K562 (cell line): ENCODE measurements at regions not wholly inside any gene's neighbourhood (a gene's known extent, or its start where the extent isn't known, plus 50 kb on each side); places are given as distances from the start of the nearest gene placed in this dataset.

ENCODE experiments used
- ATAC-seq: fragments of 200-7000 bp; cut with Tn5 transposase; 3 replicates; pipeline ENCODE4 v1.9.1; 2020; ENCODE audit warnings: moderate library complexity
- BruUV-seq: library from RNA; stranded (reverse); fragments of 400-500 nt; replicated peaks from 2 replicates; lab custom pipeline; 2021; lab: Mats Ljungman, UMichigan
- CTCF ChIA-PET: fragments of 300-600 bp; formaldehyde crosslinking; extraction: SDS; loops from one replicate; lab custom pipeline; 2021; ENCODE audit warnings: low intra/inter-chr PET ratio; lab: Yijun Ruan, JAX
- POLR2A ChIA-PET: fragments of 300-600, 350-650 bp; sonication (Branson Sonifier 250); formaldehyde crosslinking; extraction: SDS; loops from one replicate; lab custom pipeline; 2021; ENCODE audit warnings: antibody characterized with exemption, inconsistent platforms; lab: Yijun Ruan, JAX
- DNase-seq, 4 experiments: peaks; one replicate each; pipeline versions ENCODE4 v3.0.0 to v3.0.0-alpha.2; 2011 to 2018; ENCODE audit warnings: low spot score in 3 of 4, mixed read lengths in 3 of 4; ENCODE audit errors: extremely low read depth in 1 of 4
- FAIRE-seq: peaks from 2 replicates; lab custom pipeline; 2011; peaks lifted over from hg19 to GRCh38; lab: Jason Lieb, UNC
- H2AFZ ChIP-seq: 2 replicates; pipeline ENCODE4 v1.6.0; 2011; ENCODE audit warnings: low read depth, low read length, control low read depth, inconsistent platforms
- H3K27ac ChIP-seq: fragments of 200-600 bp; 3 replicates; pipeline ENCODE4 v1.8.0; 2011; ENCODE audit warnings: low read depth, mild to moderate bottlenecking, control low read depth, inconsistent platforms, low read length, moderate library complexity, mixed read lengths; ENCODE audit errors: extremely low read depth
- H3K27me3 ChIP-seq, 2 experiments: fragments of 300-600 bp in 1 of 2; 2 replicates in 1 of 2; 3 replicates in 1 of 2; pipeline versions ENCODE4 v1.6.0 to v1.8.0; 2011; ENCODE audit warnings: inconsistent platforms in 2 of 2, low read length in 2 of 2, mild to moderate bottlenecking in 1 of 2, mixed read lengths in 1 of 2, moderate library complexity in 1 of 2; ENCODE audit not compliant: control insufficient read depth in 2 of 2, insufficient read depth in 2 of 2
- H3K36me3 ChIP-seq: fragments of 300-600 bp; 3 replicates; pipeline ENCODE4 v1.8.0; 2011; ENCODE audit warnings: mild to moderate bottlenecking, low read length, inconsistent platforms; ENCODE audit not compliant: control insufficient read depth, insufficient read depth
- H3K4me1 ChIP-seq, 2 experiments: fragments of 200-600 bp in 1 of 2; replicated peaks in 1 of 2; 2 replicates in 1 of 2; 3 replicates in 1 of 2; pipeline versions ENCODE4 v1.5.1 to v1.8.0; 2011; ENCODE audit warnings: inconsistent platforms in 2 of 2, low read length in 2 of 2, mild to moderate bottlenecking in 1 of 2, mixed read lengths in 1 of 2, moderate library complexity in 1 of 2; ENCODE audit not compliant: control insufficient read depth in 2 of 2, insufficient read depth in 2 of 2
- H3K4me2 ChIP-seq: 2 replicates; pipeline ENCODE4 v1.6.1; 2011; ENCODE audit warnings: low read length, control low read depth, inconsistent platforms, mixed read lengths; ENCODE audit not compliant: insufficient read depth
- H3K4me3 ChIP-seq: fragments of 200-600 bp; sonication (generic), shearing (Covaris generic); 2 replicates; pipeline ENCODE4 v1.5.1; 2016; ENCODE audit warnings: control low read depth, inconsistent platforms
- H3K79me2 ChIP-seq: fragments of 200-600 bp; 3 replicates; pipeline ENCODE4 v1.8.0; 2011; ENCODE audit warnings: low read length, inconsistent platforms; ENCODE audit not compliant: control insufficient read depth, insufficient read depth
- H3K9ac ChIP-seq, 2 experiments: 2 replicates each; pipeline versions ENCODE4 v1.6.0 to v1.6.1; 2011; ENCODE audit warnings: low read depth in 2 of 2, low read length in 2 of 2, control low read depth in 1 of 2, inconsistent platforms in 1 of 2, mild to moderate bottlenecking in 1 of 2, mixed read lengths in 1 of 2; ENCODE audit not compliant: insufficient read depth in 1 of 2
- H3K9me1 ChIP-seq: one replicate; pipeline ENCODE4 v1.6.0; 2011; ENCODE audit warnings: inconsistent platforms, mild to moderate bottlenecking, low read length, moderate library complexity; ENCODE audit not compliant: control insufficient read depth, insufficient read depth
- H3K9me3 ChIP-seq: replicated peaks from 2 replicates; pipeline ENCODE4 v1.5.1; 2011; ENCODE audit warnings: low read depth, low read length, inconsistent platforms; ENCODE audit not compliant: control insufficient read depth, insufficient read depth
- H4K20me1 ChIP-seq: replicated peaks from 2 replicates; pipeline ENCODE4 v1.6.1; 2011; ENCODE audit warnings: low read length, inconsistent platforms, mixed read lengths; ENCODE audit not compliant: control insufficient read depth, insufficient read depth
- DLX4 ChIP-seq: fragments of 250-450 bp; sonication (Bioruptor Pico); IDR thresholded peaks from 2 replicates; pipeline ENCODE4 v1.6.1; 2021; ENCODE audit warnings: mild to moderate bottlenecking
- E2F6 ChIP-seq, 2 experiments: IDR thresholded peaks; 2 replicates each; pipeline ENCODE4 v1.6.1; 2011; ENCODE audit warnings: borderline replicate concordance in 1 of 2, control low read depth in 1 of 2, low read depth in 1 of 2, low read length in 1 of 2, mild to moderate bottlenecking in 1 of 2, mixed read lengths in 1 of 2, moderate library complexity in 1 of 2; ENCODE audit not compliant: insufficient read depth in 1 of 2, insufficient read length in 1 of 2, poor library complexity in 1 of 2, severe bottlenecking in 1 of 2; ENCODE audit errors: extremely low read depth in 1 of 2
- FOXA3 ChIP-seq, 2 experiments: fragments of 450-650 bp in 1 of 2; sonication (generic) in 1 of 2; formaldehyde crosslinking; IDR thresholded peaks in 1 of 2; conservative IDR thresholded peaks in 1 of 2; 2 replicates each; pipeline versions ENCODE4 v1.4.0 to v1.8.0; 2020 to 2022; ENCODE audit warnings: mild to moderate bottlenecking in 2 of 2, missing genetic modification reagents in 1 of 2
- FOXJ3 ChIP-seq: sonication (generic); formaldehyde crosslinking; IDR thresholded peaks from 2 replicates; pipeline ENCODE4 v1.4.0; 2020; ENCODE audit warnings: mild to moderate bottlenecking, missing genetic modification reagents
- HCFC1 ChIP-seq: IDR thresholded peaks from 2 replicates; pipeline ENCODE4 v1.6.1; 2012; ENCODE audit warnings: low read depth, low read length, improper control_type of control experiment
- PHB ChIP-seq: fragments of 250-450 bp; sonication (Bioruptor Pico); IDR thresholded peaks from 2 replicates; pipeline ENCODE4 v1.5.0; 2021
- POLR2B ChIP-seq: fragments of 450-650 bp; IDR thresholded peaks from 2 replicates; pipeline ENCODE4 v1.6.1; 2018; ENCODE audit warnings: low read depth; ENCODE audit not compliant: partially characterized antibody
- PTTG1 ChIP-seq: fragments of 450-650 bp; IDR thresholded peaks from 2 replicates; pipeline ENCODE4 v1.6.1; 2016; ENCODE audit warnings: low read depth, mild to moderate bottlenecking, missing genetic modification characterization, missing compliant biosample characterization
- RAD51 ChIP-seq: fragments of 450-650 bp; IDR thresholded peaks from 2 replicates; pipeline ENCODE4 v1.7.1; 2016; ENCODE audit warnings: low read depth, mild to moderate bottlenecking, borderline replicate concordance
- SFPQ ChIP-seq: fragments of 200-400 bp; formaldehyde crosslinking; IDR thresholded peaks from 2 replicates; pipeline ENCODE4 v1.6.1; 2017; ENCODE audit warnings: mild to moderate bottlenecking, low read depth, low read length, moderate library complexity
- TGIF2 ChIP-seq: sonication (generic); formaldehyde crosslinking; IDR thresholded peaks from 2 replicates; pipeline ENCODE4 v1.8.1; 2022; ENCODE audit warnings: mild to moderate bottlenecking, missing genetic modification reagents, moderate library complexity
- ZKSCAN1 ChIP-seq: fragments of 150-350 bp; IDR thresholded peaks from 2 replicates; pipeline ENCODE4 v1.6.1; 2016; ENCODE audit warnings: low read depth, low read length
- ZNF57 ChIP-seq: fragments of 450-650 bp; formaldehyde crosslinking; IDR thresholded peaks from 2 replicates; pipeline ENCODE4 v1.4.0; 2020; ENCODE audit warnings: mild to moderate bottlenecking, moderate library complexity
- WGBS: fragments of 100-300 bp; shearing (Covaris generic); methylation state at CpG from one replicate; pipeline ENCODE4 v1.1.6; 2016; ENCODE audit warnings: low coverage, mixed read lengths; ENCODE audit not compliant: insufficient coverage; ENCODE audit errors: missing lambda C conversion rate; 5-methylcytosine and 5-hydroxymethylcytosine counted together
- in situ Hi-C: fragments of 300-500 bp; cut with MboI; formaldehyde crosslinking; loops from 4 replicates; pipeline ENCODE4 v1.15.0; 2018; ENCODE audit warnings: inconsistent platforms, mixed read lengths
- intact Hi-C: fragments of 100-400 bp; cut with micrococcal nuclease; formaldehyde crosslinking; loops from 2 replicates; pipeline ENCODE4 v1.14.2; 2022
- TF ChIP-seq, protein P1 (sequence below): sonication (generic); formaldehyde crosslinking; IDR thresholded peaks from 2 replicates; pipeline ENCODE4 v1.8.0; 2022; ENCODE audit warnings: mild to moderate bottlenecking, low read depth, missing genetic modification reagents
- TF ChIP-seq, protein P2 (sequence below): fragments of 250-450 bp; sonication (Bioruptor Pico); IDR thresholded peaks from 2 replicates; pipeline ENCODE4 v1.8.0; 2021; ENCODE audit warnings: mild to moderate bottlenecking, moderate library complexity

DNA sequence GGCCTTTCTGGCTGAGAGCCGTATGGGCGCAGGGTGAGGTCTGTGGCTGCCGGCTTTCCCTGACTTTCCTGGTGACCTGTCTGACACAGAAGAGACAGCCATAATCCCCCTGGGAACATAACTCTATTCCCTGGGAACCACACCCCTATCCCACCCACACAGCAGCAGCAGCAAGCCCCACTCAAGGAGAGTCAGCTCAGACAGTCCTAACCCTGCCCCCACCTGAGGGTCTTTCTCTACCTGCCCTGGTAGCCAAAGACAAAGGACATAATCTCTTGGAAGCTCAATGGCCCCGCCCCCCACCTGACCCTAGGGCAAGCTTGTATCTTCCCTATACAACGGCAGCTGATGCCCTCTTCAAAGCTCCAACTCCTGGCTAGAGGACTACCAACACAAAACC, 74.6 kb downstream of the PABPC4L start:
- Histone ChIP-seq H4K20me1 (no peaks in the 10 kb centered on the region), H3K9me3 (no peaks in the 10 kb centered on the region), H3K79me2 (no peaks in the 10 kb centered on the region), H2AFZ (no peak overlapping the region), H3K4me1 (no peaks in the 10 kb centered on the region)
- CTCF ChIA-PET: no interaction called here
- ATAC-seq: no peak
- TF ChIP-seq POLR2B (no peak), DLX4 (CRISPR knock-in tag) (no peak), E2F6 (IDR thresholded peaks at IDR 0.05; ENCODE audit: borderline replicate concordance in 1 of 2, extremely low read depth in 1 of 2, insufficient read depth in 1 of 2, insufficient read length in 1 of 2, low read depth in 1 of 2, low read length in 1 of 2, poor library complexity in 1 of 2, severe bottlenecking in 1 of 2) (no peak), ZNF57 (no peak), RAD51 (no peak), ZKSCAN1 (no peak), TGIF2 (CRISPR knock-in tag) (no peak), HCFC1 (no peak), FOXJ3 (CRISPR knock-in tag) (no peak), PHB (no peak), FOXA3 (CRISPR knock-in tag; conservative IDR thresholded peaks at IDR 0.05 in 1 of 2, IDR thresholded peaks at IDR 0.05 in 1 of 2) (no peak), SFPQ (no peak), PTTG1 (no peak)
- TF ChIP-seq, protein P1, sequence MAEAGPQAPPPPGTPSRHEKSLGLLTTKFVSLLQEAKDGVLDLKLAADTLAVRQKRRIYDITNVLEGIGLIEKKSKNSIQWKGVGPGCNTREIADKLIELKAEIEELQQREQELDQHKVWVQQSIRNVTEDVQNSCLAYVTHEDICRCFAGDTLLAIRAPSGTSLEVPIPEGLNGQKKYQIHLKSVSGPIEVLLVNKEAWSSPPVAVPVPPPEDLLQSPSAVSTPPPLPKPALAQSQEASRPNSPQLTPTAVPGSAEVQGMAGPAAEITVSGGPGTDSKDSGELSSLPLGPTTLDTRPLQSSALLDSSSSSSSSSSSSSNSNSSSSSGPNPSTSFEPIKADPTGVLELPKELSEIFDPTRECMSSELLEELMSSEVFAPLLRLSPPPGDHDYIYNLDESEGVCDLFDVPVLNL: no peak
- TF ChIP-seq, protein P2, sequence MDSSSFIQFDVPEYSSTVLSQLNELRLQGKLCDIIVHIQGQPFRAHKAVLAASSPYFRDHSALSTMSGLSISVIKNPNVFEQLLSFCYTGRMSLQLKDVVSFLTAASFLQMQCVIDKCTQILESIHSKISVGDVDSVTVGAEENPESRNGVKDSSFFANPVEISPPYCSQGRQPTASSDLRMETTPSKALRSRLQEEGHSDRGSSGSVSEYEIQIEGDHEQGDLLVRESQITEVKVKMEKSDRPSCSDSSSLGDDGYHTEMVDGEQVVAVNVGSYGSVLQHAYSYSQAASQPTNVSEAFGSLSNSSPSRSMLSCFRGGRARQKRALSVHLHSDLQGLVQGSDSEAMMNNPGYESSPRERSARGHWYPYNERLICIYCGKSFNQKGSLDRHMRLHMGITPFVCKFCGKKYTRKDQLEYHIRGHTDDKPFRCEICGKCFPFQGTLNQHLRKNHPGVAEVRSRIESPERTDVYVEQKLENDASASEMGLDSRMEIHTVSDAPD (CRISPR knock-in tag): no peak
- TF ChIP-seq, all 486 proteins: peak for 0
- Histone ChIP-seq H3K9ac (no peak overlapping the region), H3K4me3 (no peak overlapping the region), H3K9me1 (no peaks in the 10 kb centered on the region), H3K27ac (no peak overlapping the region), H3K27me3 (no peaks in the 10 kb centered on the region), H3K36me3 (no peaks in the 10 kb centered on the region), H3K4me2 (no peak overlapping the region)
- FAIRE-seq: no peak
- in situ Hi-C loops: no loop called here
- POLR2A ChIA-PET: no interaction called here
- intact Hi-C loops: no loop called here
- DNase-seq: no peak
- no TSS peak for BruUV-seq
- 0% methylated on average over 3 of the region's 5 CpGs for WGBS
